ENCODE measurements at regions not wholly inside any gene's neighbourhood (a gene's known extent, or its start where the extent isn't known, plus 50 kb on each side); places are given as distances from the start of the nearest gene placed in this dataset.

DNA sequence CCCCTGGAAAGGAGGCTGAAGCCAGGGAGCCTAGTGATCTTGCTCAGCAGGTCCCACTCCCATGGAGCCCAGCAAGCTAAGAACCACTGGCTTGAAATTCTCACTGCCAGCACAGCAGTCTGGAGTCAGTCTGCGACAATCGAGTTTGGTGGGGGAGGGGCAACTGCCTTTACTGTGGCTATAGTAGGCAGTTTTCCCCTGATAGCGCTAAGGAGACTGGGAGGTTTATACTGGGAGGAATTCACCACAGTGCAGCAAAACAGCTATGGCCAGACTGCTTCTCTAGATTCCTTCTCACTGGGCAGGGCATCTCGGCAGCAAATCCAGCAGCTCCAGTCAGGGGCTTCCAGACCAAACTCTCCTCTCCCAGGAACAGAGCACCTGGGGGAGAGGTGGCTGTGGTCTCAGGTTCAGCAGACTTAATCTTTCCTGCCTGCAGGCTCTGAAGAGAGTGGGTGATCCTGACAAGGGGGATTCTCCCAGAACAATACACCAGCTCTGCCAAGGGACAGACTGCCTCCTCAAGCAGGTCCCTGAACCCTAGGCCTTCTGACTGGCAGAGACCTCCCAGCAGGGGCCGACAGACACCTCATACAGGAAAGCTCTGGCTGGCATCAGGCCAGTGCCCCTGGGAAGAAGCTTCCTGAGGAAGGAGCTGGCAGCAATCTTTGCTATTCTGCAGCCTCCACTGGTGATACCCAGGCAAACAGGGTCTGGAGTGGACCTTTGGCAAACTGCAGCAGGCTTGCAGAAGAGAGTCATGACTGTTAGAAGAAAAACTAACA is 548.5 kb upstream of the NEGR1 start:
- TF ChIP-seq, protein P1, sequence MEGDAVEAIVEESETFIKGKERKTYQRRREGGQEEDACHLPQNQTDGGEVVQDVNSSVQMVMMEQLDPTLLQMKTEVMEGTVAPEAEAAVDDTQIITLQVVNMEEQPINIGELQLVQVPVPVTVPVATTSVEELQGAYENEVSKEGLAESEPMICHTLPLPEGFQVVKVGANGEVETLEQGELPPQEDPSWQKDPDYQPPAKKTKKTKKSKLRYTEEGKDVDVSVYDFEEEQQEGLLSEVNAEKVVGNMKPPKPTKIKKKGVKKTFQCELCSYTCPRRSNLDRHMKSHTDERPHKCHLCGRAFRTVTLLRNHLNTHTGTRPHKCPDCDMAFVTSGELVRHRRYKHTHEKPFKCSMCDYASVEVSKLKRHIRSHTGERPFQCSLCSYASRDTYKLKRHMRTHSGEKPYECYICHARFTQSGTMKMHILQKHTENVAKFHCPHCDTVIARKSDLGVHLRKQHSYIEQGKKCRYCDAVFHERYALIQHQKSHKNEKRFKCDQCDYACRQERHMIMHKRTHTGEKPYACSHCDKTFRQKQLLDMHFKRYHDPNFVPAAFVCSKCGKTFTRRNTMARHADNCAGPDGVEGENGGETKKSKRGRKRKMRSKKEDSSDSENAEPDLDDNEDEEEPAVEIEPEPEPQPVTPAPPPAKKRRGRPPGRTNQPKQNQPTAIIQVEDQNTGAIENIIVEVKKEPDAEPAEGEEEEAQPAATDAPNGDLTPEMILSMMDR (IDR thresholded peaks at IDR 0.05; ENCODE audit: insufficient read depth, missing control alignments): no peak
- FAIRE-seq (no peak), DNase-seq (ENCODE audit: insufficient read length, low spot score) (no peak)

GRCh38 chr1:72827278-72827677 is 544.9 kb upstream of the NEGR1 start:
- TF ChIP-seq, protein P1 (IDR thresholded peaks at IDR 0.05; ENCODE audit: insufficient read depth, missing control alignments): no peak
- DNase-seq (ENCODE audit: insufficient read length, low spot score) (no peak), FAIRE-seq (no peak)

DNA sequence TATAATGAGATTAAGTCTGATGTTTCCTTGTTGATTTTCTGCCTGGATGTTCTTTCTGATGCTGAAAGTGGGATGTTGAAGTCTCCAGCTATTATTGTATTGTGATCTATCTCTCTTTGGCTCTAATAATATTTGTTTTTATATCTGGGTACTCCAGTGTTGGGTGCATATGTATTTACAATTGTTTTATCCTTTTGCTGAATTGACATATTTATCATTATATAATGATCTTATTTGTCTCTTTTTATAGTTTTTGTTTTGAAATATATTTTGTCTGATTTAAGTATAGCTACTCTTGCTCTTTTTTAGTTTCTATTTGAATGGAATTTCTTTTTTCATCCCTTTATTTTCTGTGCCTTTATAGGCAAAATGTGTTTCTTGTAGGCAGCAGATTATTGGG is 522.2 kb upstream of the NEGR1 start:
- FAIRE-seq (no peak), DNase-seq (ENCODE audit: insufficient read length, low spot score) (no peak)
- TF ChIP-seq, protein P1 (IDR thresholded peaks at IDR 0.05; ENCODE audit: insufficient read depth, missing control alignments): no peak

DNA sequence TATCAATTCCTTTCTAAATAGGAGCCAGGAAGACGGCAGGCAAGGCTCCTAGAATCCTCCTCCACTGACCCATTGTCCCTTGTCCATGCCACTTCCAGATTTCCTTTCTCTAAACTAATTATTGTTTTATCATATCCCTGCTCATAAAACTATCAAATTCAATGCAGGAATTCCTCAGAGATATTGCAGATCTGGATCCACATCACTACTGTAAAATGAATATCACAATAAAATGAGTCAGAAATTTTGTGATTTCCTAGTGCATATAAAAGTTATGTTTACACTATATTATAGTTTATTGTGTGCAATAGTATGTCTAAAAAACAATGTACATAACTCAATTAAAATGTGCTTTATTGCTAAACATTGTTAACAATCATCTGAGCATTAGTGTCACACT is 498.7 kb upstream of the NEGR1 start:
- FAIRE-seq (no peak), DNase-seq (ENCODE audit: insufficient read length, low spot score) (no peak)
- TF ChIP-seq, protein P1 (IDR thresholded peaks at IDR 0.05; ENCODE audit: insufficient read depth, missing control alignments): no peak

DNA sequence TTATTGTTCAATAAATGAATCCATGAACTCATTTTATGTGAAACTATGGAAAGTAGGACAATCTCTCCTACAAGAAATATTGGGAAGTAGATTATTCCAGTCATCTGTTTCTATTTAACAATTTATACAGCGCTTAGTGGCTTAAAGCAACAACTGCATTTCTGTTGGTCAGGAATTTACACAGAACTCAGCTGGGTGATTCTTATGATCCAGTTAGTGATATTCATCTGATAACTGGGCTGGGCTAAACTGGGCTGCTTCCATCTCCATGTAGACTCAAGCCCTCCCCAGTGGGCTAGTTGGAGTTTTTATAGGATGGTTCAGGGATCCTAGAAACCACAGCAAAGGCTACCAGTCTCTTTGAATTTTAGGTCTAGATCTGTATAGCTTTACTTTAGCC is 497.9 kb upstream of the NEGR1 start:
- no peak for DNase-seq (ENCODE audit: insufficient read length, low spot score)
- FAIRE-seq: no peak
- TF ChIP-seq, protein P1 (IDR thresholded peaks at IDR 0.05; ENCODE audit: insufficient read depth, missing control alignments): no peak

DNA sequence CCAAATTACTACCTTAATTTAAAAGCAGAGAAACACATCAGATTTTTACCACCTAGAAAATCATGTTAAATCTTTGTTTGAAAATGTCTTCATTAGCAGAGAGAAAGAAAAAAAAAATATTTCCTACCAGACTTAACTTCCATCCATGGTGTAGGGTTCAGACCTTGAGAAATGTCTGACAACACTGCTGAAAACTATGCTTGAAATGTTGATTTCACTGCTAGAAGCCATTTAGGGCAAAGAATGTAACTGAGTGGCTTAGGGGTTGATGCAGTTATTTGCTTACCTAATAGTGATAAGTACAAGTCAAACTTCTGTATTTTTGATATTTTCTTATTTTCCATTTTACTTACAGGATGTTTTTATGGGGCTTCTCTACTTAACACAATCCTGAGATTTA is 495.6 kb upstream of the NEGR1 start:
- no peak for FAIRE-seq
- TF ChIP-seq, protein P1 (IDR thresholded peaks at IDR 0.05; ENCODE audit: insufficient read depth, missing control alignments): no peak

GRCh38 chr1:72763481-72763880 is 481.1 kb upstream of the NEGR1 start:
- no peak for FAIRE-seq
- TF ChIP-seq, protein P1 (IDR thresholded peaks at IDR 0.05; ENCODE audit: insufficient read depth, missing control alignments): no peak
- no peak for DNase-seq (ENCODE audit: insufficient read length, low spot score)

More for the DNA sequence above, 495.6 kb upstream of the NEGR1 start:
- no peak for DNase-seq (ENCODE audit: insufficient read length, low spot score)
